ENCODE measurements at regions not wholly inside any gene's neighbourhood (a gene's known extent, or its start where the extent isn't known, plus 50 kb on each side); places are given as distances from the start of the nearest gene placed in this dataset.
"Not testable (repeated sequence)": the region's sequence is repeated elsewhere in the genome, so short reads cannot be mapped to it uniquely, and the experiment has no call there.

DNA sequence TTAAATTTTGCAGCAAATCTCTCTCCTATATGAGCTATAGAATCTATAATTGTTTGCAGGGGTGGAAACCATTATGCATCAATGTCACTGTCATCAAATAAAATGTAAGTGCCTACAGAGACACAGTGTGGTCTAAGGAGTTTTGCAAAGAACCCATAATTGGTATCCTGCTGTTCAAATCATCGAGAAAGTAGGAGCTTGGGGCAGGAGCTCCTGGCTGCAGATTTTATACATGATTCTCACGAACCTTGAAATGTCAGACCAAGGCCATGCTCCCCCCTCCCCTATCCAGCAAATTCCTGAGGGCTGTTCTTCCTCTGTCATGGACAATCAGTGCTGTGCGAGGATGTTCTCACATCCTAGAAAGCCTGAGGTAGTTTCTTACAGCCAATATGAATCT, 119.5 kb upstream of the CYRIA start:
- no peak for DNase-seq

DNA sequence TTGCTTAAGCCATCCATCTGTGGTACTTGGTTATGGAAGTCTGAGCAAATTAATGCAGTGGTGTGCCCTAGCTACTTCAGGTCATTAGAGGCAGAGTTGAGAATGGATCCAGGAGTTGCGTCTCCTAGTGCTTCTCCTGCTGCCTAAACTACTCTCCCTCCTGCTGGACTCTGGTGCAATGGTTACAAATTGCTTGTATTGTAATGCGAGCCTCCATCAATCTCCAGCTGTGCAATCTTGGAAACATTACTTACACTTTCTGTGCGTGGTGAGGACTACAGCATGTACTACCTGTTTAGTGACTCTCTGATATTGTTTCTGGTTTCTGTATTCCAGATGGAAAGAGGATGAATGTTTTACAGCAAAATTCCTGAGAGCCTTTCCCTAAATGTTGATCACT, 119.0 kb upstream of the CYRIA start:
- no peak for DNase-seq

DNA sequence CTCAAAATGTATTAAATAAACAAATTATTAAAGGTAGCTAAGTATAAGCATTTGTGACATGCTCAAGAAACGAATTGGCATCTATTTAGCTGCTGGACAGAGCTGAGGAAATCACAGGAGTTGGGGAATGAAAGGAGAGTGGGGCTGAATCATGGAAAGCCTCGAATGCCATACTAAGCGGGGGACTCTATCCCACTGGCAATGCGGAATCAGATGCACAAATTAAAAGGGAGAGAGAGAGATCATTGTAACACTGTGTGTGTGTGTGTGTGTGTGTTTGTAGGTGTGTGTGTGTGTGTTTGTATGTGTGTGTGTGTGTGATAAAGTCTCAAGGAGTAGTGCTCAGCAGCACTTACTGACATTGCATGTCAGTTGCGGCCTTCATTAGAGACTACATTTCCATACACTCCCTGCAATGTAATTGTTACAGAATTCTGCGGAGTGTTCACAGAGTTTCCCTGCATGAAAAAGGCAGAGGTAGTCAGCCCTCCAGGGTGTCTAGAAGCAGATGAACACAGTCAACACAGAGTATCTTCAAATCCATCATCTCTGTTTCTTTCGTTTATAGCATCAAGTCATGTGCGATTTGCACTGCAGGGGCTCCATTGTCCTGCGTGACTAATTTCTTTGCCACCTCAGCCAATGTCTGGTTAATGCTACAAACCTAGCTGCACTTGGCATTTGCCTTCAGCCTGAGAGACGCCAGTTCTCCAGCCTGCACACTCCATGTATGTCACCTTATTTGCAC, 111.7 kb upstream of the CYRIA start:
- no peak for DNase-seq

DNA sequence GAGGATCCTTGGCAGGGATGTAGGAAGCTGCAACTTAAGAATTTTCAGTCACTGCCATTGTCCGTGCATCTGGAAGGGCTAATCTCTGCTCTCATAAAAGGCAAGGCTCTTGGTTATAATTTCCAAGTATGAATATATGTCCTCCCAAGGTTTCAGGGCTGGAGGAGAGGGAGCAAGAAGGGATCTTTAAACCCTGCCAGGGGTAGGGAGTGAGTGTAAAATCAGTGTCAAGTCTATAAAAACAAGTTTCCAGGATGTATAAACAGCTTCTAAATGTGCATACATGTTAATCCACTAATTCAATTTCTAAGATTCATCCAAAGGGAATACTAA, 110.2 kb upstream of the CYRIA start:
- no peak for DNase-seq

DNA sequence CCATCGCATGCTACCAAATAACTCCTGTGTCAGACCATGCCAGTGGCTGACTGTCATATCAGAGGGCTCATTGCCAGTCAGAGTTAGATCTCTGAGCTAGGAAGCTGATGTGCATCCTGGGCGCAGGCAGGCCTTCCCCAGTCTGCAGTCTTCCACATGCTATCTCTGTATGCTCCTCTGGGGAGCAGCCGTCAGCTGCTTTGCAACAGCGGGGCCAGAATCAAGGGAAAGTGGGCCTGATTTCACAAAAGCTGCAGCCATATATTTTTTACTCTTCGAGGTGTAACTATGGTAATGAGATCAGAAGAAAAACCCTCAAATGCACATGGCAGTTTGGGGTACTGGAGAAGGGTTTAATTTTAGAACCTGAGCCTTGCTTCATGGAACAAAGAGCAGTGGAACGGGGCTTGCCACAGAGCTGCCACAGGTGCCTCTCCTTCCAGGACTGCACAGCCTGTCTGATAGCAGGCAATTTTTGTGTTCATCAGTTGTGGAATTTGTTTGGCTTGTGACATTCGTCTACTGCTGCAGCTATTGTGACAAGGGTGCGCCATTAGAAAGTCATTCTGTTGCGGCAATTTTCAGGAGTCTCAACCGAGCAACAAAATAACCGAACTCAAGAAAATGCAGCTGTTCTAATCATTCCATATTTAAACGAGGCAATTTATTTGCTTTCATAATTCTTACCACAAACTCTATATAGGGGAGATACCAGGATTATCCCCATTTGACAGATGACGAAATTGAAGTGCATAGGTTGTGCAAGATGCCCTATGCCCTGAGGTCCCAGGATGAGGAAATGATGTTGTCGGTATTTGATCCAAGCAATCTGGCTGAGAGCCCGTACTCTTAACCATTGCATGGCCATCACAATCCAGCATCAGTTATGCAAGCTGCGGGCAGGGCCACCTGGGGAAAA, 109.6 kb upstream of the CYRIA start:
- no peak for DNase-seq

DNA sequence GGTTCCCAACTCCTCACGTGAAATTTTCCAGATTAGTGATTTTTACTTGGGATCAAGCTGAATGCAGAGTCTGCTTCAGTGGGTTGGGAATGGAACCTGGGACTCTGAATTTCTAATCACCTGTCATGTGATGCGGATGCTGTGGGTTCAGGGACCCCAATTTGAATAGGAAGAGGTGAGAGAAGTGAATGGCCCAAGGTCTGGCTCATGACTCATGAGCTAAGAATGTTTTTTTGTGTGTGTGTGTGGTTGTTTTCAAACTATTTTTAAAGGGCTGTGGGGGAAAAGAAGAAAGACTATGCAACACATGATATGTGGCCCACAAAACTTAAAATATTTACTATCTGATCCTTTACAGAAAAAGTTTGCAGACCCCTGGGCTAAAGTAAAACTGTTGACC, 108.5 kb upstream of the CYRIA start:
- DNase-seq = no peak

DNA sequence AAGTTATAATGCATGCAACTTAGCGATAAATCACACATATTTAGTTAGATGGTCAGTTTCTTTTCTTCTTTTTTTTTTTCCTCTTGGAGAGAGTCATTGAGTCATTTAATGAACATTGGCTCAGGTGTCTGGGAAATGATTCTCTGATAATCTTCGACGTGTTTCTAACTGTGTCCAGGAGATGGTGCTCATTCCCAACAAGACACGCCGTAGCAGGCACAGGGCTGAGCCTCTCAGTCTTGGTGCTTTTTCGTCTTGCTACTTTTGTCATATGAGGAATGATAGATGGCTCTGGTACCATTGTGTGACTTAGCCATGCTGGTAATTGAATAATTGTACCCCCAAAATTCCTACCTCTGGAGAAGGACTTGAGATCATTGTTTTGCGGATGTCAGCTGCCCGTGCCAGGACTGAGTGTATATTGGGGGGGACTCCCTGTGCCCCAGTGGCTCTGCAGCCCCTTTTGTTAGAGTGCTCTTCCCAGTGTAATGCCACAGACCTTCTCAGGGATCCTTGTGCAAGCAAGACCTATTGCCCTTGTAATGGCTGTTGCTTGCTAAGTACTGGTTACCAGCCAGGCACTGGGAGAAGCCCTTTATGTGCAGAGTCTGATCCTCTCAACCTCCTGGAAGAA, 107.6 kb upstream of the CYRIA start:
- peak; percentile 38 for DNase-seq

DNA sequence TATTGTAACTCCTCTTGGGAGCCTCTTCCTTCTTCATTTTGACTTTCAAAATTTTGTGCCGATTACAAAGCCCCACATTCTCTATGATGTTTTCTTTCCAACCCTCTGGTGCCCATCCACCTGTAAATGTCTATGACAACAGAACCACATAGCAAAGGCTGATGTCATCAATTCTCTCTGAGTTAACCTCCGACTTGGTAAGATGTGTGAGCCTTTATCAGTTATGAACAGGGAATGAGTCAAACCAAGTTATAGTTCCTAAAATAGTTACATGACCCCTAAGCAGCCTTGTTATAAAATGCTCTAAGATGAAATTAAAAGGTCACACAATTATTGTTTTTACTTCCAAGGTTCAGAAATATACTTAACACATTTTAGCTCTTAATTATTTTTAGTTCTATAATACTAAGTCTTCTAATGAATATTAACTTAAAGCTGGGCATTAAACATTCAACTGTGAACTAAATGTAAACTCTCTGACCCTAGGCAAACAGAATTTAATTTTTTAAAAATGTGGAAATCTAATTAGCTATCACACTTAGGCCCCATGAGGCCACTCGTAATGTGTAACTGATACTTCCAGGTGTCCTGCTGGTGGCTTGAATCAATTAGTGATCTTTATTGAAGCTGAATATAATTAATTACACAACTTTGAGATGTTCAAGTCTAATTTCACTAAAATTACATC, 102.3 kb upstream of the CYRIA start:
- DNase-seq = no peak

DNA sequence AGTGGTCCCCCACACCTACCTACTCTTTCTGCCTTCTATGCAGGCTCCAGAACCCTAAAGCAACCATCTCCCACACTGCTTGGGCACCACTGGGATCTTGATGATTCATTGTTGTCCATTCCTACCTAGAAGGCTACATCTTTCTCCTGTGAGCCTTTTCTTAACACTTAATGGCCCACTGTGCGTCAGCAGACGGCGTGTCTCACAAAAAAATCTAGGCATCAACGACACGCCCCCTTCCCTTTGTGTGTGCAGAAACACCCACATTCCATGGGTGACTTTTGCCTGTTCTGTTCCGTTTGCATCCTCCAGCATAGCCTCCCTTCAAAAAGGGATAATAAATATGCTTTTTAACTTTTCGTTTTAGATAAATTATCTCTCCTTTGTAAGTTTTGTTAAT, 99.7 kb upstream of the CYRIA start:
- no peak for DNase-seq

DNA sequence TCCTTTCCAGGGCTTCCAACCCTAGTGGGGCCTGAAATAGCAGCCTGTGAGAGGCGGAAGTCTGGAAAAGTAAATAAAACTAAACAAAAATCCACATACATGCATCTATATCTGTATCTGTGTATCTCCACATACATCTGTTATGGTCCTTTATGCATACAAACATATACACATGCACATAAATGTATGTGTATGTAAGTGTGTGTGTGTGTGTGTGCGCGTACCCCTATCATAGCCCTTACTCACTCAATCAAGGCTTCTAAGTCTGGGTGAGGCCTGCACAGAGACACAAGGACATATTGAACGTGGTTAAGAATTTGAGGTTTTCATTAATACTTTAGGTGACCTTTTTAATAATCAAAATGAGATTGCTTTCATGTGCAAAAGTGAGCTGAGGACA, 98.9 kb upstream of the CYRIA start:
- no peak for DNase-seq

DNA sequence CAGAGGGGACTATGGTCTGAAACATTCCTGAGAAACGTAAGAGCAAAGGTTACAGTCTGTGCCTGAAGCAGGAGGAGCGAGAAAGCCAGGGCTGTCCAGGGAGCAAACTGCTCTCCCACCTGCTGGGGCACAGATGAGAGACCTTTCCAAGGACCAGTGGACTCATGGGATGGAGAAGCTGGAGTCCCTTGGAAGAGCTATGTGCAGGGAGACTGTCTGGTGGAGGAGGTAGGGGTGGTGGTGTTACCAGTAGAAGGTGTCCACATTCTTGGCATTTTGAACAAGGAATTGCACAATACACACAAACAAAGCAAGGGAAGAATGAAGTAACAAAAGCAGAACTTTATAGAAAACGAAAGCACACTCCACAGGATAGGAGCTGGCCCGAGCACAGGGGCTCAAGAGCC, 97.9 kb upstream of the CYRIA start:
- no peak for DNase-seq

DNA sequence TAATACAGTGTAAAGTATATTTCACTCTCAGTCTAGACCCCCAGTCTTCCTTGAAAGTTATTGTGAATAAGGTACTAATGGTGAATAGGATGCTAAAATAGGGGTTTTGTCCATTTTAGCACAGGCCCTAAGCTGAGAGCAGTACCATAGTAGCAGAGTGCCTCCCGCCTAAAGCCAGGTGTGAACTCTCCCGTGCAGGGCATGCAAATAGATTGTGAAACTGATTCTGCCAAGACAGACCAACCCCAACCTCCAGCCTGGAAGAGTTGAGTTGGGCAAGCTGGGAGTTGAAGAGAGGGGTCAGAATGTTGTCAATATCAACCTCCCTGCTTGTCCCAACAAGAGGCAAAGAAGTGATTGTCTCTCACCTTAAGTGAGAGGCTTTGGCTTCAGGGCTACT, 97.4 kb upstream of the CYRIA start:
- DNase-seq = no peak

DNA sequence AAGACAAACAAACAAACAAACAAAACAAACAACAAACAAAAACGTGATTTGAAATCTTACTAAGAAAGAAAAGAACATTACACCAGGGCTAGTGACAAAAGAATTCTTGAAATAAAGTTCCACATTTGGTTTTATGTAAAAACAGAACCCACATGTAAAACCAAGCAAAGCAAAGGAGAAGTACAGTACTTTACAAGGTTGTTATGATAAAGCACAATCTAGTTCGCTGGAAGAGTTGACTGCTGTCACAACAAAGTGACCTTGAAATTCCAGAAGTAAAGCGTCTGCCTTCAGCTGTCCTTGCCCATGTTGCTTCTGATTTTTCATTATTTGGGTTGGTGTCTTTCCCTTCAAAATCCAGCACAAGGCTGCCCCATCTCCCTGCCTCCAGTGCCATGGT, 94.8 kb upstream of the CYRIA start:
- DNase-seq = no peak

DNA sequence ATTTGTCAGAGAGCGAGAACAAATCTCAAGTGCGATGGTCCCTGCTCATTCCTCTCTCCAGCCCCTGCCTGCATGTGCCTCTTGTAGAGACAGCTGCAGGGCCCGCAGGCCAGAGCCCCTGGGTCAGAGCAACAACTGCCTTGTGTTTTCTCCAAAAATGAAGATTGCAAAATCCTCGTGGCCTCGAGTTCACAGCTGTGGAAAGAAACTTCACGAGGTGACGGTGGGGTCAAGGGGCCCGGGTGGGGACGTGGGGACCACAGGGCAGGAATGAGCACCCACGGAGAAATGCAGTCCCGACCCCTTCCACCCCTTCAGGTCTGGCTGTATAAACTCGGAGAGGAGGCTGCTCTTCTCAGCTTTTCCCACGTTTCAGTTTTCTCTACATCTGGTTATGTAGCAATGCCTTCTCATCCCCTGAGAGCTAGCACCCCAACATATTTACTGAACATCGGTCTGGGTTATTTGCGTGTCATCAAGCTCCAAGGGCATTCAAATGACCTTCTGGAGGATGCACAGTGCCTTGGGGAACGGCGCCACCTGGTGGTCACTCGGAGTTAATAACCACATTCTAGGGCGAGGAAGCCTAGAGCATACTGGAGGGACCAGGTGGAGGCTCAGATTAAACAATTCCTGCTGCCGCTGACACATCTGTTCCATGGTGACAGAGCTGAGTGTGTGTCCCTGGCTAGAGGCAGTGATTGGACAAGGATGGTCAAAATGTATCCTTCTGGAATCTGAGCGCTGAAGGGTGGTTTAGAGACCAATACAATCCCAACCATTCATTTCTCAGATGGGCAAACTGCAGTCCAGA, 91.4 kb upstream of the CYRIA start:
- peak; percentile 84 for DNase-seq

DNA sequence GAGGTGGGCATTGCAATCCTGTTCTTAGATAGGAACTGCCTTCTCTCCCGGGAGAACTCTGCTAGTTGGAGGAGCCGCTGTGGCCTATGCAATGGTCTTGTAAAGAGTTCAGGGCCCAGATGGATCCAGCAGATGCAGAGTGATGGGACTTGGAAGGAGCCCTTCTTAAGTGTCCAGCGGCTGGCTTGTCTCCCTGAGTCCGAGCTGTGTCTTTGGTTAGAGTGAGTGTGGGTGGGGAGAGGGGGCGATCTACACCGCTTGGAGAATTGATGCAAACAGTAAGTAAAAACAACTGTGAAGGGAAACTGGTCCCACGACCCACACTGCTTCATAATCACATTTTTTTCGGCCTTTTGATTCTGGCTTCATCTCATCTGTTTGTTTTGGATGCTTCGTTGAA, 89.8 kb upstream of the CYRIA start:
- peak; percentile 66 for DNase-seq

DNA sequence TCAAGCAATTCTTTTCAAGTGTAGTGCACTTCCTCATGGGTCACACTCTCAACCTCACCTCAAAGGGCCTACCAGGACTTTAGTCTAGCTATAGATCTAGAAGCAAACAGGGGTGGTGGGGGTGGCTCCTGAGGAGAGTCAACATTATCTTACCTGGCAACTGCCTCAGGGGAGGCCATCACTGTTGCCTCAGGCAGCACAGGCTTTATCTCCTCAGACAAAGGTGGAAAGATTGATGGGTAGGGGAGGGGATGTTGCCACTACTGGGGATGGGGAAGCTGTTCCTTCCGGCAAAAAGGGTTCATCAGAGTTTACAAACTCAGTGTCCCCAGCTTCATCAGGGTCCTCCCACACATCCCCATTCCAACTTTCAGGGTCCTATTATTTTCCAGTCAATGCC, 87.4 kb upstream of the CYRIA start:
- not testable (repeated sequence) for DNase-seq

DNA sequence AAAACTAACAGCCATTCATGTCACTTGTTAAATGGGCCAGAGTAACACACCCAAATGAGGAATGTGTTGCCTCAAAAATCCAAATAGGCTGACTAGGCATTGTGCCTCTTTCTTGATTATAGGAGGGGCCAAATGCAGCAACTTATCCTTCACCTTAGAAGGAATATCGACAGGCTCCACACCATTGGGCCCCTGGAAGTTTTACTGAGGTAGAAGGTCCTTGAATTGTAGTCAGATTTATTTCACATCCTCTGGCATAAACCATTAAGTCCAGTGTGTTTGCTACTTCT, 85.2 kb upstream of the CYRIA start:
- not testable (repeated sequence) for DNase-seq

DNA sequence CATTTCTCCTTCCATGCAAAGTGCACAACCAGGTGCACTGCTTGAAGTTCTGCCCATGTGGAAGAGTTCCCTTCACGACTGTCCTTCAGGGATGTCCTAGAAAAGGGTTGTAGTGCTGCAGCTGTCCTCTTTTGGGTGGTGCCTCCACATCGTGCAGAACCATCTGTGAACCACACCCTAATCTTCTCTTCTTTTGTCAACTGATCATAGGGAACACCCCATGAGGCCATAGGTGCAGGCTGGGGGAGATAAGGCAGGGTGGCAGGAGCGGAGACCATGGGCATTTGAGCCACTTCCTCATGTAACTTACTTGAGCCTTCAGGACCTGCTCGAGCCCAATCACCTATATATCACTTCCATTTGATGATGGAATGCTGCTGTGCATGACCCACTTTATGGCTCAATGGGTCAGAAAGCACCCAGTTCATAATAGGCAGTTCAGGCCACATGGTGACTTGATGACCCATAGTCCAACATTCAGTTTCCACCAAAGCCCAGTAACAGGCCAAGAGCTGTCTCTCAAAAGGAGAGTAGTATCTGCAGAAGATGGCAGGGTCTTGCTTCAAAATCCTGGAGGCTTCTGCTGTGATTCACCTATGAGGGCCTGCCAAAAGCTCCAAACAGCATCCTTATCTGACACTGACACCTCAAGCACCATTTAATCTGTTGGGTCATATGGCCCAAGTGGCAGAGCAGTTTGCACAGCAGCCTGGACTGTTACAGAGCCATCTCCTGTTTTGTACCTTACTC, 84.7 kb upstream of the CYRIA start:
- no peak for DNase-seq

DNA sequence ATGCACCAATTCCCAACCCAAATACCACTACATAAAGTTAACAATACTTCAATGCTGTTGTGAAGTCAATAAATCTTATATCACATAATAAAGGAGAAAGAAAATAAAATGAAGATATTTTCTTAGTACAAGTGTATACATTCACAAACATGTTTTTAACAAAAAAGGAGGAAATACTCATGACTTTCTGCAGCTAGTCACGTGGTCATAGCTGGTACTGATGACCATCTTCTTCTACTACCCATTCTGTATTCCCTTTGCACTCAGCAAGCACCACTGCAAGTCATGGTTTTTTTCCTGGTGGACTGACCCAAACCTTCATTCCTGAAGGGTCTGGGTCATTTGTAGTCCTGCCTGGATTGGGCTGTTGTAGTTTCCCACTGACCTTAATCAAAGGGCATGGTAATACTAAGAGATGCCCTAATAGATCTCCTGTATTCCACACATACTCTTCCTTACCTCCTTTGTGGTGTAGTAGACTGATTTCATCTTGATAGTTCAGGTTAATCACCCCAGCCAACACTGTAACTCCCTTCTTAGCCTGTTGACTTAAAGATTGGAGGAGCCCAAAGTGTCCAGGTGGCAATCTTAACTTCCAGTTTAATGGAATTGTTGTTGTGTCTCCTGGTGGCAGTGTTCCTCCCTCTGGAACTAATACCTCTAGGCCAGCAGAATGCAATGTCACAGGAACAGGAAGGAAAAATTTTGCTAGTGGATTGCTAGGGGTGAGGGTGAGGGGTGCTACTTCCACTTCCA, 83.1 kb upstream of the CYRIA start:
- not testable (repeated sequence) for DNase-seq

DNA sequence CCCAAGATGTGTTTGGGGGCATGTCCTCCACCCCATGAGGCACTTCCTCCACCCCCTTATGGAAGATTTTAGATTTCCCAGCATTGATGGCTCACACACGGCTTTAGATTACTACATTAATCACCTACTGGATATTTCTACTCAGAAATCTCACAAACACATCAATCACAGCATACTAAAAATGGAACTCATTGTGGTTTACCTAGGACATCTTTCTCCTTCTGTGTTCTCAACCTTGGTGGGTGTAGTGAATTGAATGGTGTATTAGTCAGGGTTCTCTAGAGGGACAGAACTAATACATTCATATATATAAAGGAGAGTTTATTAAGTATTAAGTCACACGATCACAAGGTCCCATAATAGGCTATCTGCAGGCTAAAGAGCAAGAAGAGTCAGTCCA, 82.1 kb upstream of the CYRIA start:
- no peak for DNase-seq

DNA sequence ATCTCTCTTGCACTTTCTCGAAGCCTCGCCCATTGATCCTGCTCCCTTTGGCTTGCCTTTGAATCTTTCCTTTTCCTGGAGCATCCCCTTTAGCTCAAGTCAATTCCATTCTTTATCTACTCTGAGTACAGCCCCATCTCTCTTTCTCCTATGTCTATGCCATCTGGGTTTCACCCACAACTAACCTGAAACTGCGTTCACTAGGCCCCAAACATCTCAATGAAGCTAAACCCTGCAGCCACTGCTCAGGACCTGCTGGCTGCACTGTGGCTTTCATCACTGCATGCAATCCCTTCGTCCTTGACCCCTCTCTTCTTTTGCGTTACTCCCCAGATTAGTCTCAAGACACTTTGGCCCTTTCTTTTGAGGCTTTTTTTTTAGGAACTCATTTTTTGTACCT, 81.6 kb upstream of the CYRIA start:
- no peak for DNase-seq
